CD4-positive, alpha-beta T cell (primary cell): ENCODE measurements at regions not wholly inside any gene's neighbourhood (a gene's known extent, or its start where the extent isn't known, plus 50 kb on each side); places are given as distances from the start of the nearest gene placed in this dataset.

Experiments used
- ATAC-seq: fragments of 200-7000 bp; cut with Tn5 transposase; one replicate; pipeline ENCODE4 v1.10.0; 2022; ENCODE audit warnings: mild to moderate bottlenecking; ENCODE audit not compliant: poor library complexity
- CTCF ChIA-PET: fragments of 350-600 bp; sonication (Branson Sonifier 250); formaldehyde crosslinking; loops from one replicate; lab custom pipeline; 2021; ENCODE audit warnings: antibody characterized with exemption, inconsistent platforms; lab: Charles Lee
- POLR2A ChIA-PET: fragments of 350-600 bp; sonication (Branson Sonifier 250); formaldehyde crosslinking; loops from one replicate; lab custom pipeline; 2021; ENCODE audit warnings: antibody characterized with exemption, inconsistent platforms; lab: Charles Lee
- DNase-seq, 14 experiments: peaks; one replicate each; pipeline ENCODE4 v3.0.0-alpha.2; 2013 to 2020; ENCODE audit warnings: mixed read lengths in 2 of 14
- H3K27ac ChIP-seq, 2 donors: one replicate each; pipeline versions ENCODE4 v1.5.1 to v1.7.0; 2013; ENCODE audit warnings: low read length in 2 of 2, low read depth in 1 of 2, mild to moderate bottlenecking in 1 of 2
- H3K27me3 ChIP-seq, 2 experiments: 1 replicate in 1 of 2; 2 replicates in 1 of 2; pipeline versions ENCODE4 v1.6.1 to v1.7.0; 2013; ENCODE audit warnings: low read length in 2 of 2, control low read depth in 1 of 2, mild to moderate bottlenecking in 1 of 2, moderate library complexity in 1 of 2; ENCODE audit not compliant: insufficient read depth in 2 of 2, control insufficient read depth in 1 of 2
- H3K36me3 ChIP-seq: one replicate; pipeline ENCODE4 v1.6.1; 2013; ENCODE audit warnings: low read length, control low read depth; ENCODE audit not compliant: insufficient read depth
- H3K4me1 ChIP-seq: one replicate; pipeline ENCODE4 v1.6.1; 2013; ENCODE audit warnings: low read length, control low read depth; ENCODE audit not compliant: insufficient read depth
- H3K4me3 ChIP-seq: one replicate; pipeline ENCODE4 v1.5.1; 2013; ENCODE audit warnings: mild to moderate bottlenecking, low read length, moderate library complexity
- H3K9me3 ChIP-seq, 2 experiments: 1 replicate in 1 of 2; 2 replicates in 1 of 2; pipeline versions ENCODE4 v1.6.1 to v1.7.0; 2013; ENCODE audit warnings: low read length in 2 of 2, mild to moderate bottlenecking in 2 of 2, control low read depth in 1 of 2, moderate library complexity in 1 of 2; ENCODE audit not compliant: control insufficient read depth in 1 of 2, insufficient read depth in 1 of 2
- H3K27ac Mint-ChIP-seq: one replicate; pipeline ENCODE4 v1.8.0; 2020; ENCODE audit warnings: mixed read lengths
- H3K27me3 Mint-ChIP-seq: one replicate; pipeline ENCODE4 v1.8.0; 2021; ENCODE audit warnings: mixed read lengths
- H3K36me3 Mint-ChIP-seq: one replicate; pipeline ENCODE4 v1.8.0; 2021; ENCODE audit warnings: low read depth, mixed read lengths
- H3K4me1 Mint-ChIP-seq: one replicate; pipeline ENCODE4 v1.8.0; 2021; ENCODE audit warnings: low read depth, mixed read lengths
- H3K4me3 Mint-ChIP-seq: one replicate; pipeline ENCODE4 v1.8.0; 2020; ENCODE audit warnings: mild to moderate bottlenecking, mixed read lengths
- H3K9me3 Mint-ChIP-seq: one replicate; pipeline ENCODE4 v1.8.0; 2020; ENCODE audit warnings: mixed read lengths
- intact Hi-C, 2 experiments: fragments of 100-400 bp; cut with DNase I in 1 of 2; cut with micrococcal nuclease in 1 of 2; formaldehyde crosslinking; loops; one replicate each; pipeline versions ENCODE4 v1.15.1 to v1.9.0; 2023 to 2025; cut with DNase I, micrococcal nuclease
- TF ChIP-seq, protein P1 (sequence below): fragments of 200-600 bp; IDR thresholded peaks from one replicate; pipeline ENCODE4 v1.8.0; 2022; ENCODE audit warnings: antibody characterized with exemption, mild to moderate bottlenecking

DNA sequence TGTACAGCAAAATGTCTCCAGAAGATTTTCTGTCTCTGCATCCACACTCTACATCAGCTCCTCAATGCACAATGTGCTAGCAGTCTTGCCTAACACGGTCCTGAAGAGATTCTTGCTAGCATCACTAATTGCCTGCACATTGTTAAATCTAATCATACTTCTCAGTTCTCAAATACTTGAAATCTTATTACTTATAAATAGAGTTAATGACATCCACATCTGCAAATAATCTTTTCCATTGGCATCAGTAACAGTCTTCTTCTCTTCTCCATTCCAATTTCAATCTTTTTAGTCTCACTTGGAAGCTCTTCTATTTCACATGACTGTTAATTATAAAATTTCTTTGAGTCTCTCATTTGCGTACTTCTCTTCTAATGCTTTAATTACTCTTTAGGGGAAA lies 630.5 kb upstream of the SLITRK6 start:
- Mint-ChIP-seq H3K27ac (no peak overlapping the region), H3K4me3 (no peak overlapping the region), H3K27me3 (no peaks in the 10 kb centered on the region), H3K9me3 (peaks cover 13% of the 10 kb centered on the region), H3K4me1 (no peaks in the 10 kb centered on the region), H3K36me3 (no peaks in the 10 kb centered on the region)
- Histone ChIP-seq H3K27ac (no peak overlapping the region), H3K27me3 (no peaks in the 10 kb centered on the region), H3K36me3 (no peaks in the 10 kb centered on the region), H3K4me3 (no peak overlapping the region), H3K9me3 (peaks cover 7% of the 10 kb centered on the region in 2 experiments), H3K4me1 (no peaks in the 10 kb centered on the region)
- POLR2A ChIA-PET: no interaction called here
- intact Hi-C loops: no loop called here
- TF ChIP-seq, protein P1, sequence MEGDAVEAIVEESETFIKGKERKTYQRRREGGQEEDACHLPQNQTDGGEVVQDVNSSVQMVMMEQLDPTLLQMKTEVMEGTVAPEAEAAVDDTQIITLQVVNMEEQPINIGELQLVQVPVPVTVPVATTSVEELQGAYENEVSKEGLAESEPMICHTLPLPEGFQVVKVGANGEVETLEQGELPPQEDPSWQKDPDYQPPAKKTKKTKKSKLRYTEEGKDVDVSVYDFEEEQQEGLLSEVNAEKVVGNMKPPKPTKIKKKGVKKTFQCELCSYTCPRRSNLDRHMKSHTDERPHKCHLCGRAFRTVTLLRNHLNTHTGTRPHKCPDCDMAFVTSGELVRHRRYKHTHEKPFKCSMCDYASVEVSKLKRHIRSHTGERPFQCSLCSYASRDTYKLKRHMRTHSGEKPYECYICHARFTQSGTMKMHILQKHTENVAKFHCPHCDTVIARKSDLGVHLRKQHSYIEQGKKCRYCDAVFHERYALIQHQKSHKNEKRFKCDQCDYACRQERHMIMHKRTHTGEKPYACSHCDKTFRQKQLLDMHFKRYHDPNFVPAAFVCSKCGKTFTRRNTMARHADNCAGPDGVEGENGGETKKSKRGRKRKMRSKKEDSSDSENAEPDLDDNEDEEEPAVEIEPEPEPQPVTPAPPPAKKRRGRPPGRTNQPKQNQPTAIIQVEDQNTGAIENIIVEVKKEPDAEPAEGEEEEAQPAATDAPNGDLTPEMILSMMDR: no peak
- DNase-seq: no peak
- no peak for ATAC-seq
- CTCF ChIA-PET: no interaction called here

DNA sequence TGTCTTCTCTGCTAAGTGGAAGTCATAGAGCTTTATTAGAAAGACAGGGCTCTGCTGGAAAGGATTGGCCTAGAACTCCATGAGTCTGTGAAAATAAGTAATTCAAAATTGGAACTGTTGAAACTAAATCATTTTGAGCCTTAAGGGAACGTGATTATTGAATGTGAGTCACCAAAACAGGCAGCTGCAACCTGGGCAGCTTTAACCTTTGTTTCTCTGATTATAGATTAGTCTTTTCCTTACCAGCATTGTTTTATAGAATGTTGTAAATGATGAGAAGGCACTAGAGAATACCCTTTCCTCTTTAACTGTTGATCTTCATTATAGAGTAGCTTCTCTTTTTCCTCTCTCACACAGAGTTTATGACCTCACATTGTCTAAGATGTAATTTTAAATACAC lies 638.8 kb upstream of the SLITRK6 start:
- ATAC-seq (no peak), DNase-seq (no peak)
- H3K27me3 ChIP-seq: no peaks in the 10 kb centered on the region
- H3K9me3 ChIP-seq: peaks cover 7 to 8% of the 10 kb centered on the region in 2 experiments
- Mint-ChIP-seq H3K4me3 (no peak overlapping the region), H3K27me3 (no peaks in the 10 kb centered on the region), H3K27ac (no peak overlapping the region), H3K4me1 (no peaks in the 10 kb centered on the region), H3K9me3 (peaks cover 2% of the 10 kb centered on the region), H3K36me3 (no peaks in the 10 kb centered on the region)
- TF ChIP-seq, protein P1: no peak
- CTCF ChIA-PET: no interaction called here
- H3K4me3 ChIP-seq: no peak overlapping the region
- intact Hi-C loops: no loop called here
- H3K27ac ChIP-seq: no peak overlapping the region
- no peaks in the 10 kb centered on the region for H3K4me1 ChIP-seq
- H3K36me3 ChIP-seq: no peaks in the 10 kb centered on the region
- POLR2A ChIA-PET: no interaction called here

DNA sequence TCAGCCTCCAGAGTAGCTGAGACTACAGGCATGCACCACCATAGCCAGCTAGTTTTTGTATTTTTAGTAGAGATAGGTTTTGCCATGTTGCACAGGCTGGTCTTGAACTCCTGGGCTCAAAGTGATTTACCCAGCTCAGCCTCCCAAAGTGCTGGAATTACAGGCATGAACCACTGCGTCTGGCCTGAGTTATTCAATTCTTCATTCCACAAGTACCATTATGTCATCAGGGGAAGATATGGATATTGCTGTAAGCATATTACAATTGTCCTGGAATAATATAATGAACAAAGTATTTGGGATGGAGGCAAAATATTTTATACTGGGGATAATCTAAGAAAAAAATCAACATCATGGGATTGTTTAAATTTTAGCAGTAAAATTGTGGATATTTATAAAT lies 646.0 kb upstream of the SLITRK6 start:
- intact Hi-C loops: no loop called here
- POLR2A ChIA-PET: no interaction called here

More for the DNA sequence above, 646.0 kb upstream of the SLITRK6 start:
- no peak overlapping the region for H3K4me3 Mint-ChIP-seq
- TF ChIP-seq, protein P1: no peak
- H3K4me1 Mint-ChIP-seq: no peaks in the 10 kb centered on the region
- H3K27ac Mint-ChIP-seq: no peak overlapping the region
- Histone ChIP-seq H3K27me3 (no peaks in the 10 kb centered on the region), H3K9me3 (peaks cover 0 to 4% of the 10 kb centered on the region in 2 experiments), H3K4me3 (no peak overlapping the region), H3K36me3 (no peaks in the 10 kb centered on the region), H3K27ac (no peak overlapping the region), H3K4me1 (no peaks in the 10 kb centered on the region)
- ATAC-seq (no peak), DNase-seq (no peak)
- no peaks in the 10 kb centered on the region for H3K27me3 Mint-ChIP-seq
- no peaks in the 10 kb centered on the region for H3K36me3 Mint-ChIP-seq
- H3K9me3 Mint-ChIP-seq: peaks cover 19% of the 10 kb centered on the region
- CTCF ChIA-PET: no interaction called here
